ENCODE measurements at regions not wholly inside any gene's neighbourhood (a gene's known extent, or its start where the extent isn't known, plus 50 kb on each side); places are given as distances from the start of the nearest gene placed in this dataset.

DNA sequence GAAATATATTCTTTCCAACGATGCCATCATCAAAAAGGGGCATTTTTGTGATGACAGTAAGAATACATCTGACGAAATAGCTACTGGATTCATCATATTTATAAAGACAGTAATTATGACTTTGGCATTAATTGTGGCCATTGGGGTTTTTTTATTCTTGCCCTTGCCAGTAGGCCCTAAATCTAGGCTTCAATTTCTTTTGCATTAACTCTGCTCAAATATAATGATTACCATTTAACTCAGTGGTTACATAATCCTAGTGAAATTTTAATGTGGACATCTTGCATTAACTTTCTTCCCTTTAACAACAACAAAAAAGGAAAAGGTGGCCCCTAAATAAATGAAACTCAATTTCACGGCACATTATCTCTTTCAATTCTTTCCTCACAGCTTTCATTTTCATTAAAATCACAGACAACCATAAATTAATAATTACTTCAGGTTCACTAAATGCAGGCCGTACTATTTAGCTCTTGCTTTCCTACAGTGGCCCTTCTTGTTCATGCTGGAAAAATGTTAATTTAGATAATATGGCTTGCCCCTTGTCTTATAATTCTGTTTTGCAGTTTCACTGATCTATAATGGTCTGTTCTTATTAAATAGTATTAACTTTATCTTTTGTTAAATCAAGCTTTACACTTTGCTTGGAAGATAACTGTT lies 615.6 kb downstream of the DACH1 start:
- no peak for DNase-seq (ENCODE audit: insufficient read length)
- no peak for TF ChIP-seq POLR2A (IDR thresholded peaks at IDR 0.05; ENCODE audit: low read depth, low read length)
- TF ChIP-seq POLR2AphosphoS5 (IDR thresholded peaks at IDR 0.05; ENCODE audit: low read depth, low read length) = no peak
- TF ChIP-seq TAF1 (IDR thresholded peaks at IDR 0.05; ENCODE audit: borderline replicate concordance, low read depth, low read length) = no peak
- no peak for FAIRE-seq

DNA sequence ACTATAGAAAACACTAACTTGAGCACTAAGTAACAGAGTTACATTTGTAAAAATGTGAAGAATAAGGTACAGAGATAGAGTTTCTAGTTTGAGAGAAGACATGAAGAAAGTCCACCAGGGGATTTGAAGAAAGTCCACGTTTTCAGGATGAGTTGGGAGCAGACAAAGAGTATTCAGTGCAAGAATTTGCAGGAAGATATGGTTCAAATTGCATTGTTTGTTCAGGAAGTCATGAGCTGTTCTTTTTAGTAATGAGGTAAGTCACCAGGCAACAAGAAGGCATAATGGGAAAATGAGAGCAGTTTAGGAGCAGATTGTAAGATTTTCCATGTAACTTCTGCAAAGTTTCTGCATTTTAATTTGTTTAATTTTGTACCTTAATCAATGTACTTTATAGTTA lies 618.0 kb downstream of the DACH1 start:
- TF ChIP-seq TAF1 (IDR thresholded peaks at IDR 0.05; ENCODE audit: borderline replicate concordance, low read depth, low read length) = no peak
- no peak for TF ChIP-seq POLR2AphosphoS5 (IDR thresholded peaks at IDR 0.05; ENCODE audit: low read depth, low read length)
- TF ChIP-seq POLR2A (IDR thresholded peaks at IDR 0.05; ENCODE audit: low read depth, low read length) = no peak
- no peak for DNase-seq (ENCODE audit: insufficient read length)
- no peak for FAIRE-seq

DNA sequence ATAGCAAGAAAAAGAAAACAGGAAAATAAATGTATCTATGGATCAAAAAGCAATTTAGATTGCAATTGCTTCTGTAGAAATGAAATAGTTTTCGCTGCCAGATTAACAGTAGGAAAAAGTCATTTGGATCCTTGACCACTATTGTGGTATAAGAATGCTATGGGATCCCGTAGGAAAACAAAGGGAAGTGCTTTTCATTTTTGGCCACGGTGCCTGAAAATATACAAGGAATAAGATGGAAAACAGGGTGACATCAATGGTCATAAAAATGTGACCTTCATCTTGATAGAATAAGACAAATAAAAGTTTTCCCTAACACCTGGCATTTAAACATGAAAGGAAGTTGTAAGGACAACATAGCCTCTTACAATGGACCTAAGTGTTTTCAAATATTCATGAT lies 622.8 kb downstream of the DACH1 start:
- DNase-seq (ENCODE audit: insufficient read length) (no peak), FAIRE-seq (no peak)
- no peak for TF ChIP-seq POLR2A (IDR thresholded peaks at IDR 0.05; ENCODE audit: low read depth, low read length)
- TF ChIP-seq TAF1 (IDR thresholded peaks at IDR 0.05; ENCODE audit: borderline replicate concordance, low read depth, low read length) = no peak
- no peak for TF ChIP-seq POLR2AphosphoS5 (IDR thresholded peaks at IDR 0.05; ENCODE audit: low read depth, low read length)

DNA sequence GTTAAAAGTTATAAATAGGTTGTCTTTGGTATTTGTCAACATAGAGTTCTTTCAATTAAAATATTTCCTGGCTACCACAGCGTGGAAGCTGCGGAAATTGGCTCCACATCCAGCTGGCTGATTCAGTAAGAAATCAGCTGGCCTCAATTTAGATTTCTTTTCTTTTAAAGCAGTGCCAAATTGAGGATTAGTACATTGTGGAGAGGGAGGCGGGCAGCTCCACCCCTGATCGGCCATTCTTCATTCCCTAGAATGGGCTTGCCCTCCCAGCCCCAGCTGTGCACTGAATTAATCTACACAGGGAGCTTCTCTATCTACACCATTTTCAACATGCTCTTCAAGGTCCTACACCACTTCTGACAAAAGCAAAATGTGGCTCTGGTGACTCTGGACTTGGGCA lies 624.8 kb downstream of the DACH1 start:
- DNase-seq (ENCODE audit: insufficient read length) (no peak), FAIRE-seq (no peak)
- TF ChIP-seq TAF1 (IDR thresholded peaks at IDR 0.05; ENCODE audit: borderline replicate concordance, low read depth, low read length) (no peak), POLR2AphosphoS5 (IDR thresholded peaks at IDR 0.05; ENCODE audit: low read depth, low read length) (no peak), POLR2A (IDR thresholded peaks at IDR 0.05; ENCODE audit: low read depth, low read length) (no peak)

DNA sequence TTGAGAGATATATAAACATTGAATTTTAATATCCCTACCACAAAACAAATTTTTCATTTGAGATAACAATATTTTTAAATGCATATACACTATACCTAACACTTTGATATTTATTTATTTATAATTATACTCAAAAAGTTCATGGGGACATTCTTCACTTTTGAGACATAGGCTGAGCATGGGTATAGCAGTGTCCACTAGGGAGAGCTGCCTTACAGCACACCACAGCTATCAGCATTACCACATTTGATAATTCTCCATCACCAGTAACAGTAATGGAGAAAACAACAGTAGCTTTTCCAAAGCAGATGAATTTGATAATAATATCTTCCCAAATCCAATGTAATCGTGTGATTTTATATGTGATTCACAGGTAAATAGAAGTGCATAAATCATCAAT lies 626.1 kb downstream of the DACH1 start:
- TF ChIP-seq POLR2AphosphoS5 (IDR thresholded peaks at IDR 0.05; ENCODE audit: low read depth, low read length) (no peak), TAF1 (IDR thresholded peaks at IDR 0.05; ENCODE audit: borderline replicate concordance, low read depth, low read length) (no peak), POLR2A (IDR thresholded peaks at IDR 0.05; ENCODE audit: low read depth, low read length) (no peak)
- DNase-seq (ENCODE audit: insufficient read length) (no peak), FAIRE-seq (no peak)

DNA sequence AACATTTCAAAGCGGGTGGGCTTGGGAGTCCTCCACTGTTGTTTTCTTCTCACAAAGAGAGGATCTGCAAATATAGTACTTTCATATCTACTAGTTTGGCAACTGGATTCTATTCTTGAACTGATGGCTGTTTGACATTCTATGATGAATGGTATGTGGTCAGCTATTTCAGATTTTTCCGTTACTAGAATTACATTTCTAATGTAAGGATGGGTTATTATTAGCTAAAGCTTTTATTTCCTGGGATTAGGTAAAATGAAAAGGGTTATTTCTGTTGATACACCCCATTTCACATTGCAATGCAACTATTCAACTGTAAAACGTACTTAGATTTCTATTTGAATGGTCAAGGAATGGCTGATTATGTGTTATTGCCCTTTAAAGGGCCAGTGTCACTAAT lies 629.7 kb downstream of the DACH1 start:
- TF ChIP-seq POLR2AphosphoS5 (IDR thresholded peaks at IDR 0.05; ENCODE audit: low read depth, low read length) = no peak
- no peak for TF ChIP-seq POLR2A (IDR thresholded peaks at IDR 0.05; ENCODE audit: low read depth, low read length)
- TF ChIP-seq TAF1 (IDR thresholded peaks at IDR 0.05; ENCODE audit: borderline replicate concordance, low read depth, low read length) = no peak
- FAIRE-seq = no peak

DNA sequence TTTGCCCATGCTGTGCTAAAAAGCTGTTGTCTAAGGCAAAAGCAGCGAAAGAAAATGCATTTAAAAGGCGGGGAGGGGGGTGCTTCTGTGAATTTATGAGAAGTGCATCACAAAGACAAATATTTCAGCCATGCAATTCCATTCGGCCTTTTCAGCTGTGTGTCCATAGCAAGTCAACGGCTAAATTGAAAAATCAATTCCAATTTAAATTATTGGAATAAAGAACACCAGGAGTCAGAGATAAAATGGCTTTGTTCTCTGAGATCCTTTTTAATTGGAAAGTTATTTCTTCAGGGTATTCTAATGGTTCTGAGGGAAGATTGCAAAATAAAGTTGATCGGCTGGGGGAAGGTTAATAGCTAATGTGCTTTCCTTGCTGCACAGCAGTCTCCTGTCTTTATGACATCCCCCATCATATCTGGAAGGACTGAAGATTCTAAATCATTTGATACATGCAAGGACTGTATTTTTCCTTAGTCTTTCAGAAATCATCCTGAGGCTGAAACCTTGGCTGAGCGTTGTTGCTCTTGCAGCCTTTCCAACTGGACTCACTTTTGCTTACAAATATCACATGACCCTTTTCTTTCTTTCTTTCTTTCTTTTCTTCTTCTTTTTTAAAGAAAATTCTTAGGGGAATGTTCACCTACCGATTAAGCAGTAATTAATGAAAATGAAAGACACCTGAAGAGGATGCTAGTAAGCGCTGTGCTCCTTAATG lies 647.1 kb downstream of the DACH1 start:
- FAIRE-seq = no peak
- DNase-seq (ENCODE audit: insufficient read length) = no peak
- TF ChIP-seq TAF1 (IDR thresholded peaks at IDR 0.05; ENCODE audit: borderline replicate concordance, low read depth, low read length) = no peak

More for the DNA sequence above, 629.7 kb downstream of the DACH1 start:
- no peak for DNase-seq (ENCODE audit: insufficient read length)

DNA sequence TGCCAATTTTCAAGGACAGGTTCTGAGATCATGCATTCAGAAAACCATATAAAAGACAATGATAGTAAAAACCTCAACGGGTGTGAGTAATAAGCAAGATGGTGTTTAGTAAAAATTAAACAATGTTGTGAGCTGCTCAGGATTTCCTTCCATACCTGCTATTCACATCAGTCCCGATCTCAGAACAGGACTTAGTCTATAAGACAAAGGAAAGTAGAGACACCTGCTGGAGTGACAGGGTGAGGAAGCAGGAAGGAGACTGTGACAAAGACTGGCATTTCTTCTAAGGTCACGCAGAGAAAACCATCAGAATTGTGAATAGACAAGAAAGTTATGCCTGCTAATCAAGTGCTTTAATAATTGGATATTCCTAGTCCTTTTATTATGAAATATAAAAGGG lies 648.0 kb downstream of the DACH1 start:
- DNase-seq (ENCODE audit: insufficient read length) = no peak
- no peak for TF ChIP-seq TAF1 (IDR thresholded peaks at IDR 0.05; ENCODE audit: borderline replicate concordance, low read depth, low read length)
- TF ChIP-seq POLR2A (IDR thresholded peaks at IDR 0.05; ENCODE audit: low read depth, low read length) = no peak
- no peak for TF ChIP-seq POLR2AphosphoS5 (IDR thresholded peaks at IDR 0.05; ENCODE audit: low read depth, low read length)
- peak; percentile 33 for FAIRE-seq

DNA sequence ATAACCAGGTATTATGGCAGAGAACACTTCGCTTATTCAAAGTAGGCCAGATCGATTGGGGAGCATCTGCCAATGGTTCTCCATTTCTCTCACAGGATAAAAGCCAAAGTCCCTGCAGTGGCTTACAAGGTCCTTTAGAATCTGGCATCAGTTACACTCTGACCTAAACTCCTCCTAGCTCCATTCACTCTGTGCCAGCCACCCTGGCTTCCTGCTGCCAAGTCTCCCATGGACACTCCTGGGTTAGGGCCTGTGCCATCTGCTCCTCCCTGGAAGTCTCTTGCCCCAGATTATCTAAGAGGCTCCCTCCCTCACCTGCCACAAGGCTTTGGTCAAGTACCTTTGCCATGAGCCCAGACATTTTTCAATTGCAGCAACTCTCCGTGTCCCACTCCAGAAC lies 649.2 kb downstream of the DACH1 start:
- FAIRE-seq = no peak
- no peak for DNase-seq (ENCODE audit: insufficient read length)
- no peak for TF ChIP-seq POLR2A (IDR thresholded peaks at IDR 0.05; ENCODE audit: low read depth, low read length)
- no peak for TF ChIP-seq POLR2AphosphoS5 (IDR thresholded peaks at IDR 0.05; ENCODE audit: low read depth, low read length)
- TF ChIP-seq TAF1 (IDR thresholded peaks at IDR 0.05; ENCODE audit: borderline replicate concordance, low read depth, low read length) = no peak

DNA sequence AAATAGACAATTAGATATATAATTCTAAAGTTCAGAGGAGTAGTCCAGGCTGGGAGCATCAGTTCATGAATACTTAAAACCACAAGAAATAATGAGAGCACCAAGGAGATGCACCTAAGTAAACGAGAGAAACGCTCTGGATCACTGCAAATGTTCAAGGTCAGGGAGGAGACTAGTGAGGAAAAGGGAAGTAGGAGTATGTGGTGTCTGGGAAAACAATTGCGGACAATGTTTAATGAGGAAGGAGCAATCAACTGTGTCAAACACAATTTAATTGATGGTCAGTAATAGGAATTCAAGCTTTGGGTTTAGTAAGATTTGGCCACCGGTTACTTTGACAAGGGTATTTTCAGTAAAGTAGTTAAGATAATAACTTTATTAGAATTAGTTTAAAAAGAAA lies 652.2 kb downstream of the DACH1 start:
- TF ChIP-seq POLR2AphosphoS5 (IDR thresholded peaks at IDR 0.05; ENCODE audit: low read depth, low read length) (no peak), POLR2A (IDR thresholded peaks at IDR 0.05; ENCODE audit: low read depth, low read length) (no peak)
- FAIRE-seq = no peak
- DNase-seq (ENCODE audit: insufficient read length) = no peak

DNA sequence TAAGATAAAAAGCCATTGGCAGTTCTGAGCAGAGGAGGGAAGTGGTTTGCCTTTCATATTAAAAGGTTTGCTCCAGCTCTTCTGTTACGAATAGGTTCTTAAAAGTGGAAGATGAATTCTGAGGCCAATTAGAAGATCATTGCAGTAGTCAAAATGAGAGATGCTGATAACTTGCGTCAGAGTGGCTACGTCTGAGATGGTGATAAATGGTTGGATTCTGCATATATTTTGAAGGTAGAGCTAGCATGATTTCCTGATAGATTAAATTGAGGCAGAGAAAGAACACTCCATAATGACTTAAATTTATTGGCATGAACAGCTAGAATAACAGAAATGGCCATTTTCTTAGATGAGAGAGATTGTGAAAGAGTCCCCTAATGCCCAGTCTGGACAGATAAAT lies 652.6 kb downstream of the DACH1 start:
- FAIRE-seq = no peak
- TF ChIP-seq POLR2A (IDR thresholded peaks at IDR 0.05; ENCODE audit: low read depth, low read length) (no peak), TAF1 (IDR thresholded peaks at IDR 0.05; ENCODE audit: borderline replicate concordance, low read depth, low read length) (no peak), POLR2AphosphoS5 (IDR thresholded peaks at IDR 0.05; ENCODE audit: low read depth, low read length) (no peak)
- DNase-seq (ENCODE audit: insufficient read length) = no peak

DNA sequence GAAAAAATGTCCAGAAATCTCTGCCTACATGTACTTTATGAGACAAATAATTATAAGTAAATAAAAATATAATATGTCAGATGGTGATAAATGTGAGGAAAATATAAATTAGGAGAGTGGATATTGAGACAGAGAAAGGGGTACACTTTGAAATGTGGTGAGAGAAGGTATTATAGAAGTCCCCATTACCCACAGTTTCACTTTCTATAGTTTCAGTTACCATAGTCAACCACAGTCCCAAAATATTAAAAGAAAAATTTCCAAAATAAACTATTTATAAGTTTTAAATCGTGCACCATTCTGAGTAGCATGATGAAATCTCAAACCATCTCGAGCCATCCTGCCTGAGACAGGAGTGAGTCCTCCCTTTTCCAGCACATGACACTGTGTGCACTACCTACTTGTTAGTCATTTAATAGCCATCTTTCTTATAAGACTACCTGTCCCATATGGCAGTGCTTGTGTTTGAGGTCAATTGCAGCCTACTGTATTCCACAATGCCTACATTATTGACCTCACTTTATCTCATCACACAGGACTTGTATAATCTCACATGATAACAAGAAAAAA lies 653.7 kb downstream of the DACH1 start:
- DNase-seq (ENCODE audit: insufficient read length) (no peak), FAIRE-seq (no peak)
- TF ChIP-seq POLR2A (IDR thresholded peaks at IDR 0.05; ENCODE audit: low read depth, low read length) (no peak), TAF1 (IDR thresholded peaks at IDR 0.05; ENCODE audit: borderline replicate concordance, low read depth, low read length) (no peak), POLR2AphosphoS5 (IDR thresholded peaks at IDR 0.05; ENCODE audit: low read depth, low read length) (no peak)
